Keratinocyte (primary cell): ENCODE measurements at regions not wholly inside any gene's neighbourhood (a gene's known extent, or its start where the extent isn't known, plus 50 kb on each side); places are given as distances from the start of the nearest gene placed in this dataset.

Experiments used
- DNase-seq: peaks from one replicate; pipeline ENCODE4 v3.0.0-alpha.2; 2011; ENCODE audit warnings: low read depth, missing footprints, low spot score
- FAIRE-seq: peaks from 2 replicates; lab custom pipeline; 2011; peaks lifted over from hg19 to GRCh38; lab: Jason Lieb, UNC
- H2AFZ ChIP-seq: 2 replicates; pipeline ENCODE4 v1.6.0; 2012; ENCODE audit warnings: low read length, control low read depth, inconsistent platforms; ENCODE audit not compliant: control insufficient read depth
- H3K27ac ChIP-seq: 2 replicates; pipeline ENCODE4 v1.5.1; 2011; ENCODE audit warnings: low read length; ENCODE audit not compliant: control insufficient read depth, insufficient read depth
- H3K27me3 ChIP-seq: 3 replicates; pipeline ENCODE4 v1.6.0; 2011; ENCODE audit warnings: low read length; ENCODE audit not compliant: control insufficient read depth, insufficient read depth; ENCODE audit errors: extremely low read depth
- H3K36me3 ChIP-seq, 2 experiments: 2 replicates in 1 of 2; 3 replicates in 1 of 2; pipeline ENCODE4 v1.5.1; 2011; ENCODE audit warnings: low read length in 2 of 2, mild to moderate bottlenecking in 1 of 2; ENCODE audit not compliant: control insufficient read depth in 2 of 2, insufficient read depth in 2 of 2; ENCODE audit errors: extremely low read depth in 1 of 2
- H3K4me1 ChIP-seq: 3 replicates; pipeline ENCODE4 v1.5.1; 2011; ENCODE audit warnings: low read length; ENCODE audit not compliant: control insufficient read depth, insufficient read depth; ENCODE audit errors: extremely low read depth
- H3K4me2 ChIP-seq: 3 replicates; pipeline ENCODE4 v1.6.0; 2011; ENCODE audit warnings: low read depth, low read length; ENCODE audit not compliant: control insufficient read depth, insufficient read depth; ENCODE audit errors: extremely low read depth
- H3K4me3 ChIP-seq, 3 experiments: fragments of 200-600 bp in 1 of 3; sonication (generic) in 1 of 3; 2 replicates in 2 of 3; 3 replicates in 1 of 3; pipeline ENCODE4 v1.5.1; 2011 to 2016; ENCODE audit warnings: low read length in 3 of 3, mild to moderate bottlenecking in 3 of 3, control low read depth in 2 of 3, inconsistent platforms in 1 of 3, low read depth in 1 of 3, mixed read lengths in 1 of 3, mixed run types in 1 of 3, moderate library complexity in 1 of 3; ENCODE audit not compliant: control insufficient read depth in 2 of 3, insufficient read depth in 2 of 3; ENCODE audit errors: extremely low read depth in 1 of 3
- H3K79me2 ChIP-seq: 2 replicates; pipeline ENCODE4 v1.6.0; 2012; ENCODE audit warnings: low read length; ENCODE audit not compliant: control insufficient read depth, insufficient read depth
- H3K9ac ChIP-seq: 3 replicates; pipeline ENCODE4 v1.6.0; 2011; ENCODE audit warnings: low read length; ENCODE audit not compliant: control insufficient read depth, insufficient read depth; ENCODE audit errors: extremely low read depth
- H3K9me1 ChIP-seq: 3 replicates; pipeline ENCODE4 v1.6.0; 2011; ENCODE audit warnings: low read length; ENCODE audit not compliant: control insufficient read depth, insufficient read depth; ENCODE audit errors: extremely low read depth
- H3K9me3 ChIP-seq: 2 replicates; pipeline ENCODE4 v1.5.1; 2012; ENCODE audit warnings: low read depth, low read length; ENCODE audit not compliant: control insufficient read depth
- H4K20me1 ChIP-seq: 3 replicates; pipeline ENCODE4 v1.6.0; 2011; ENCODE audit warnings: low read length; ENCODE audit not compliant: control insufficient read depth, insufficient read depth; ENCODE audit errors: extremely low read depth
- EZH2 ChIP-seq: IDR thresholded peaks from one replicate; pipeline ENCODE4 v1.6.1; 2012; ENCODE audit warnings: inconsistent platforms, mild to moderate bottlenecking, low read length, moderate library complexity
- dilution Hi-C: fragments of 300-500 bp; cut with MboI; formaldehyde crosslinking; loops from one replicate; pipeline ENCODE4 v1.7.0; 2020; ENCODE audit warnings: low sequenced_read_pairs; ENCODE audit not compliant: extremely low pct_ligation_motif_present
- TF ChIP-seq, protein P1 (sequence below), 3 experiments: IDR thresholded peaks in 1 of 3; conservative IDR thresholded peaks in 1 of 3; optimal IDR thresholded peaks in 1 of 3; 2 replicates in 2 of 3; 3 replicates in 1 of 3; pipeline versions ENCODE3 to v1.5.1; 2011; ENCODE audit warnings: low read length in 3 of 3, mild to moderate bottlenecking in 3 of 3, moderate library complexity in 2 of 3, control low read depth in 1 of 3, inconsistent platforms in 1 of 3; ENCODE audit not compliant: insufficient read depth in 2 of 3; ENCODE audit errors: extremely low read depth in 1 of 3

DNA sequence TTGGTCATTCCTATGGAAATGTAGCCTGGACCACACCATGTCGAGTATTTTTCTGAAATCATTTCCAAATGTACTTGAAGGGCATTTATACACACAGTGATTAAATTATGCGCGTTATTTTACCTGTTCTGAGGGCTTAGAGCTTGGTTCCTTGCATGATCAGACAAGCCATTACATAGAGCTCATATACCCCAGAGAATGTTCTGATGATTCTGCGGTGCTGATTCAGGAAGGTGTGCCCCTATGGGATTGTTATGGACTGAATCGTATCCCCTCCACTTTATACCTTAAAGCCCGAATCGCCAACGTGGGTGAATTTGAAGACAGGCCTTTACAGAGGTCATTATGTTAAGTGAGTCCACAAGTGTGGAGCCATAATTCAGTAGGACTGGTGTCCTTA, 848.9 kb downstream of the TRIML1 start:
- Histone ChIP-seq H2AFZ (no peak overlapping the region), H3K9me1 (no peaks in the 10 kb centered on the region), H3K9me3 (no peaks in the 10 kb centered on the region), H3K4me3 (no peak overlapping the region), H3K4me1 (no peaks in the 10 kb centered on the region), H3K27me3 (no peaks in the 10 kb centered on the region), H3K9ac (no peak overlapping the region), H3K27ac (no peak overlapping the region), H3K4me2 (no peak overlapping the region), H3K79me2 (no peaks in the 10 kb centered on the region), H4K20me1 (no peaks in the 10 kb centered on the region), H3K36me3 (no peaks in the 10 kb centered on the region)
- FAIRE-seq (no peak), DNase-seq (no peak)
- no peak for TF ChIP-seq EZH2
- TF ChIP-seq, protein P1, sequence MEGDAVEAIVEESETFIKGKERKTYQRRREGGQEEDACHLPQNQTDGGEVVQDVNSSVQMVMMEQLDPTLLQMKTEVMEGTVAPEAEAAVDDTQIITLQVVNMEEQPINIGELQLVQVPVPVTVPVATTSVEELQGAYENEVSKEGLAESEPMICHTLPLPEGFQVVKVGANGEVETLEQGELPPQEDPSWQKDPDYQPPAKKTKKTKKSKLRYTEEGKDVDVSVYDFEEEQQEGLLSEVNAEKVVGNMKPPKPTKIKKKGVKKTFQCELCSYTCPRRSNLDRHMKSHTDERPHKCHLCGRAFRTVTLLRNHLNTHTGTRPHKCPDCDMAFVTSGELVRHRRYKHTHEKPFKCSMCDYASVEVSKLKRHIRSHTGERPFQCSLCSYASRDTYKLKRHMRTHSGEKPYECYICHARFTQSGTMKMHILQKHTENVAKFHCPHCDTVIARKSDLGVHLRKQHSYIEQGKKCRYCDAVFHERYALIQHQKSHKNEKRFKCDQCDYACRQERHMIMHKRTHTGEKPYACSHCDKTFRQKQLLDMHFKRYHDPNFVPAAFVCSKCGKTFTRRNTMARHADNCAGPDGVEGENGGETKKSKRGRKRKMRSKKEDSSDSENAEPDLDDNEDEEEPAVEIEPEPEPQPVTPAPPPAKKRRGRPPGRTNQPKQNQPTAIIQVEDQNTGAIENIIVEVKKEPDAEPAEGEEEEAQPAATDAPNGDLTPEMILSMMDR (optimal IDR thresholded peaks at IDR 0.05 in 1 of 3, IDR thresholded peaks at IDR 0.05 in 1 of 3, conservative IDR thresholded peaks at IDR 0.05 in 1 of 3; ENCODE audit: extremely low read depth in 1 of 3, insufficient read depth in 2 of 3, low read length in 3 of 3), result no peak
- dilution Hi-C loops, result no loop called here

DNA sequence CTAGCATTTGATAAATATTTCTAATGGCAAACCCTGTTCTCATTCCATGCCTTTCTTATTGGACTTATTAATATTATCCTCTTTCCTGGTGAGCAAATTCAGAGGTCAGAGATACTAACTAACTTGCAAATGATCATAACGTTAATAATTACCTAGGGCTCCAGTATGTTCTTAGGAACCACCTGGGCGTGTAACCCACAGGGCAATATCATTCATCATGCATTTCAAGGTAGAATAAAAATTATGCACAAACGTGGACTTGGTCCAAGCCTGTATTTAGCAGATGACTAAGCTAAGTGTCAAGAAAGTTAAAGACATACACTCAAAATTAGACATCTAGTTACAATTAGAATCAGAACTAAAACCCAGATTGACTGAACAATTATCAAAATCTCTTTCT, 850.1 kb downstream of the TRIML1 start:
- FAIRE-seq, result no peak
- H3K79me2 ChIP-seq, result no peaks in the 10 kb centered on the region
- no peak overlapping the region for H3K4me2 ChIP-seq
- no peak overlapping the region for H3K27ac ChIP-seq
- no peaks in the 10 kb centered on the region for H4K20me1 ChIP-seq
- no peaks in the 10 kb centered on the region for H3K9me1 ChIP-seq
- no peak for DNase-seq
- H3K36me3 ChIP-seq, result no peaks in the 10 kb centered on the region
- no peaks in the 10 kb centered on the region for H3K4me1 ChIP-seq
- H3K4me3 ChIP-seq, result no peak overlapping the region
- dilution Hi-C loops, result no loop called here
- TF ChIP-seq, protein P1 (optimal IDR thresholded peaks at IDR 0.05 in 1 of 3, IDR thresholded peaks at IDR 0.05 in 1 of 3, conservative IDR thresholded peaks at IDR 0.05 in 1 of 3; ENCODE audit: extremely low read depth in 1 of 3, insufficient read depth in 2 of 3, low read length in 3 of 3), result no peak
- no peak for TF ChIP-seq EZH2
- H3K27me3 ChIP-seq, result no peaks in the 10 kb centered on the region
- no peak overlapping the region for H2AFZ ChIP-seq
- H3K9me3 ChIP-seq, result no peaks in the 10 kb centered on the region
- no peak overlapping the region for H3K9ac ChIP-seq
